GM18870 (cell line): ENCODE measurements at regions not wholly inside any gene's neighbourhood (a gene's known extent, or its start where the extent isn't known, plus 50 kb on each side); places are given as distances from the start of the nearest gene placed in this dataset.
"Not testable (repeated sequence)": the region's sequence is repeated elsewhere in the genome, so short reads cannot be mapped to it uniquely, and the experiment has no call there.

Experiments used
- ATAC-seq: cut with Tn5 transposase; IDR thresholded peaks from one replicate; pipeline ENCODE4 v1.9.1; 2021; ENCODE audit warnings: moderate library complexity; ENCODE audit not compliant: unreplicated experiment

- no peak for ATAC-seq
Measured at GRCh38 chr2:128667391-128667790, 348.7 kb upstream of the HS6ST1 start.

- ATAC-seq, result no peak
Measured at GRCh38 chr2:128668946-128669345, 350.3 kb upstream of the HS6ST1 start.

- ATAC-seq, result no peak
Measured at GRCh38 chr2:128670066-128670465, 351.4 kb upstream of the HS6ST1 start.

DNA sequence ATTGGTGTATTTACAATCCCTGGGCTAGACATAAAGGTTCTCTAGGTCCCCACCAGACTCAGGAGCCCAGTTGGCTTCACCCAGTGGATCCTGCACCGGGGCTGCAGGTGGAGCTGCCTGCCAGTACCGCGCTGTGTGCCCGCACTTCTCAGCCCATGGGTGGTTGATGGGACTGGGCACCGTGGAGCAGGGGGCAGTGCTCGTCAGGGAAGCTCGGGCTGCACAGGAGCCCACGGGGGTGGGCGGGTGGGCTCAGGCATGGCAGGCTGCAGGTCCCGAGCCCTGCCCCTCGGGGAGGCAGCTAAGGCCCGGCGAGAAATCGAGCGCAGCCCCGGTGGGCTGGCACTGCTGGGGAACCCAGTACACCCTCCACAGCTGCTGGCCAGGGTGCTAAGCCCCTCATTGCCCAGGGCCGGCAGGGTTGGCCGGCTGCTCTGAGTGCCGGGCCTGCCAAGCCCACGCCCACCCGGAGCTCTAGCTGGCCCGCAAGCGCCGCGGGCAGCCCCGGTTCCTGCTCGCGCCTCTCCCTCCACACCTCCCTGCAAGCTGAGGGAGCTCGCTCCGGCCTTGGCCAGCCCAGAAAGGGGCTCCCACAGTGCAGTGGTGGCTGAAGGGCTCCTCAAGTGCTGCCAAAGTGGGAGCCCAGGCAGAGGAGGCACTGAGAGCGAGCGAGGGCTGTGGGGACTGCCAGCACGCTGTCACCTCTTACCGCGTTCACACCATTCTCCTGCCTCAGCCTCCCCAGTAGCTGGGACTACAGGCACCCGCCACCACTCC lies 353.5 kb upstream of the HS6ST1 start:
- not testable (repeated sequence) for ATAC-seq

GRCh38 chr2:128679680-128680079 lies 361.0 kb upstream of the HS6ST1 start:
- not testable (repeated sequence) for ATAC-seq

DNA sequence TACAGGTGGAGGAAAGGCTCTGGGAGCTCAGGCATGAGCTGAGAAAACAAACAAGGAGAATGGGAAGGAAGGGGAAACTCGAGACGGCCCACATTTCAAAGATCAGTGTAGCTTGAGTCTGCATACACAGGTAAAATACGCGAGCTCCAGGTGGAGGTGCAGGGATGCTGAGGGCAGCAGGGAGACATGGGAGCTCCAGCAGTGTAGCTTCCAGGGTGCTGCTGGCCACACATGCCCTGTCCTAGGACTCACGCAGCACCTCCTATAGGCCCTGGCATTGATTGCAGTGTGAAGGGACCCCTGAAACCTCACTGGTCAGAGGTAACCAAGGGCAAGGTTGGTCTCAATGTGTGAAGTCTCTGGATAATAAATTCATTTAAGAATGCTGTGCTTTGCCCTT lies 362.8 kb upstream of the HS6ST1 start:
- no peak for ATAC-seq

DNA sequence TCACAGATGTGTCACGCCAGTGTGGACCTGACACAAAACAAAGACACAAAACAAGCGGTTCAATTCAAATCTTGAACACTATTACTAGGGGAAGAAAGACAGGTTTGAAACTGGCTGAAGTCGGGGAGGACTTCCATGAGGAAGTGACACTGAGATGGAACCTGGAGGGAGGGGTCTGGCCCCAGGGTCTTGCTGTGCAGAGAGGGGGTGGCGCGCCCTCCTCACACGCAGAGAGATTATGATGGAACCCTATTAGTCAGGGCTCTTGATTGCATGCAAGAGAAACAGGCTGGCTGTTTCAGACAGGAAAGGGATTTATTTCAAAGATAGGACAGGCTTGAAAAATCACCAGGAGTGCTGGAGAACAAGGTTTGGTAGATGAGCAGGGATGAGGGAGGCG lies 363.6 kb upstream of the HS6ST1 start:
- no peak for ATAC-seq

- no peak for ATAC-seq
Measured at GRCh38 chr2:128682729-128683284, 364.1 kb upstream of the HS6ST1 start.

DNA sequence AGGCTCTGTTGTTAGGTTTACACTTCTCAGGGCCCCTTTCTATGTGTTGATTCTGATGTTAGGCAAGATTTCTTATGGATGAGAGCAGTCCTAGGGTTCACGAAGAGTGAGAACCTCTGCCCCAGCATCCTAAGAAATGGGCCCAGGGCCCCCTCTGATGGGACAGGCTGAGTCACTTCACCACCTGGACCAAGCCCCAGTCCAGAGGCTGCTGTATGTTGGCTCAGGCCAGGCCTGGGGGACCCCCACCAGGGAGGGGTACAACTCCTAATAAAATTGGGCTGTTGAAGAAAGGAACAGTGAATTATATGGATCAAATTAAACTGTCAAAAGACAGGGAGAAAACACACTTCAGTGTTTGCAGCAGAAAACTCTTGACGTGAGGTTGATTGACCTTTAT lies 365.9 kb upstream of the HS6ST1 start:
- no peak for ATAC-seq

DNA sequence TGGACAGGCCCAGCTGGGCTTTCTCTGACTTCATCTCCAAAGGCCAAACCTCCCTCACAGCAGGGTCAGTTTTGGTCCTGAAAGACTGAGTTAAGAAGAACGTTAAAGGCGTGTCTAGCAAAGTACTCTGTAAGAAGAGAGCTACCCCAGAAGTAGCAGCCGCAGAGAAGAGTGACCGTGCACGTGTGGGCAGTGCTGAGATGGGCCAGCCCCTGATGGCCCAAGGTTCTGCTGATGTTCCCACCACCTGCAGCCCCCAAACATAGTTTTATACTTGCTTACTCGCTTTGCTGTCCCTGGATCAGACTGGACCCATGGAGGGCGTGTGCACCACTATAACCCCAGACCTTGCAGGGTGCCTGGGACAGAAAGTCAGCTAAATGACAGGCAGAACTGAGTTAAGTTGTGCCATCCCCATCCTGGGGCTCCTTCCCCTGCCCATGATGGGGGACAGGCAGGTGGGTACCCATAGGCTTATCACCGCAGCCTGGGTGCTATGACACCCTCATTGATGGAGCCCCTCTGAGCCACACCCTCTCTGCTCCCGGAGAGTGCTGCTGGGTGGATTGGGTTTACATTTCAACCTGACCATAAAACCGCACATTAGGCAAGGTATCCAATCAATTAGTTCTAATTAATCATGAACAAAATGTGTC lies 367.3 kb upstream of the HS6ST1 start:
- no peak for ATAC-seq

DNA sequence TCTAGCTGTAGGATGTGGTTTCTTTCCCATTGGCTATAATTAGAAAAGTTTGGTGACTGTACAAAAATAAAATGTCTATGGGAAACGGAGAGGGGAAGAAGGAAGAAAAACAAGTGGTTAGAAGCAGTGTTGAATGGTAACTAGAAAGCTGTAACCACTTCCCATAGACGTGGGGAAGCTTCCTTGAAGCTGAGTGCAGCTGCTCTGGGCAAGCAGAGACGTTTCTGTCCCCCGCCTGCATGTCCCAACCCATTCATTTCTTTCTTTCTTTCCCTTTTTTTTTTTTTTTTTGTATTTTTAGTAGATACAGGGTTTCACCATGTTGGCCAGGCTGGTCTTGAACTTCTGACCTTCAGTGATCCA lies 367.8 kb upstream of the HS6ST1 start:
- no peak for ATAC-seq

DNA sequence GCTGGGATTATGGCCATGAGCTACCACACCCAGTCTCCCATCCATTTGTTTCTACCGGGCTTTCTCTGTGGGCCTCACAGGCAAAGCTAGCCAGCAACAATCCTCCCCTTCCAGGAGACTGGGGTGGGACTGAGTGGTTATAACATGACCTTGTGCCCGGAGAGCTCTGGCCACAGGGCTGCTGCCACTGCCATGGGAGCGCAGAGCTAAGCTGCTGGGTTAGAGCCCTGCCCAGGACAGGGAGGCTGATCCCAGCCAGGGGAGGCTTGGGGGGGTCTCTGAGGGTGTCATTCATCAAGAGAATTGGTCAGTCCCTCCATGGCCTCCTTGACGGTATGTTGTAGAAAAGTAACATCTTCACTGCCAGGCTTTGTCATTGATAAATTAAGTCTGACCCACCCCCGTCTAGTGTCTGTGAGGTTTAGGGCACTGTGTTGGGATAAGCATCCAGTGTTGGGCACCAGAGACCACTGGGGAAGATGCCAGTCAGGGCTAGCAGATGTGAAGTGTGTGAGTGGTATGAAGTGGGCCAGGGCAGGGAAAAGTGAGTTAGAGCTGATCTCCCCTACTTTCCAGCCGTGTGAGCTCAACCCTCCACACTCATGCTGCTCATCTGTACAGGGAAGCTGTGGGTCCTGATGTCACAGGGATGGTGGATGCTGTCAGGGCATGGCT lies 368.4 kb upstream of the HS6ST1 start:
- ATAC-seq, result no peak

DNA sequence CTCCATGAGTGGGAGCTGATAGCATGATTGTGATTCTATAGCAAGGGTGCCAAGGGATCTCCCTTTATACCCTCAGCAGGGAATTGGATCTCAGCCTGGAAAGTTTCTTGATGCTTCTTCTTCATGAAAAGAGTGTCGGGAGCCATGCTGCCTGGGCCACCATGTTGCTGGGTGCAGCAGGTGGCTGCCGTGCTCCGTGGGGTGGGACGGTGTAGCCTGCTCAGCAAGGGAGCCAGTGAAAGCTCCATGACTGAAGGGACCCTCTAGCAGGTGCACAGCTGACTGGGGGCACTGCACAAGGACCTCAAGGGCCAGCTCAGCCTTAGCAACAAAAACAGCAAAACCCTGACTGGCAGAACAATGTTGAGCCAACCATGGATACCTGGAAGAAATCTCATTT lies 368.9 kb upstream of the HS6ST1 start:
- ATAC-seq, result no peak

DNA sequence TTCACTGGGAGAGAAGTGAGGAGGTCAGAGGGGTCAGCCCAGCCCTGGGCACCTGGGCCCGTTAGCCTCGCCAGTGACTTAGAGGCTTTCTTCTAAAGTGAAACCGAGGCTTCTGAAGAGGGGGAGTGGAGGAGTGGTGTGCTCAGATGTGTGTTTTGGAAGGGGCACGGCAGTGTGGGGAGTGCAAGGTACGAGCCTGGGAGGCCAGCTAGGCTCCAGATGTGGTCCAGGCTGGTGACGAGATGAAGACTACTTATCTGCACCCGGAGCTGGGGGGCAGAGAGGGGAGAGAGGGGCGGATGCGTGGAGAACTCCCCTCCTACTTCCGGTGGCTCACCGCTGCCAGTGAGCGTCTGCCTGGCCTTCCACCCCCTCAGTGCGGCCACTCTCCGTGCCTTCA lies 371.3 kb upstream of the HS6ST1 start:
- no peak for ATAC-seq

DNA sequence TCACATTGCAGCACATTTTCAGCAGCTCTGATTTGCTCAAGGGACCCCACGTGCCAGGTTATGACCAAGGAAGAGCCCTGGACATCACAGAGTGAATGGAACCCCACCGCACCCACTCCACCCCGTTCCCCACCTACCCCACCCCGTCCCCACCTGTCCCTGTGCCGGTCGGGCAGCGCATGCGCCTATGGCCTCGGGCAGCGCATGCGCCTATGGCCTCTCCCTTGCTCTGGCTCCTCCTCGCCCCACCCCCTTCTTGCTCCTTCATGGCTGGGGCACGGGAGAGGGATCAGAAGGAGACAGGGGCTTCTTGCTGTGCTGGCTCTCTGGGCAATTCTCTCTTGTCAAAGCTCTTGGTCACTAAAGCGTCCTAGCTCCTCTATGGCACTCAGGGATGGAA lies 371.8 kb upstream of the HS6ST1 start:
- no peak for ATAC-seq

DNA sequence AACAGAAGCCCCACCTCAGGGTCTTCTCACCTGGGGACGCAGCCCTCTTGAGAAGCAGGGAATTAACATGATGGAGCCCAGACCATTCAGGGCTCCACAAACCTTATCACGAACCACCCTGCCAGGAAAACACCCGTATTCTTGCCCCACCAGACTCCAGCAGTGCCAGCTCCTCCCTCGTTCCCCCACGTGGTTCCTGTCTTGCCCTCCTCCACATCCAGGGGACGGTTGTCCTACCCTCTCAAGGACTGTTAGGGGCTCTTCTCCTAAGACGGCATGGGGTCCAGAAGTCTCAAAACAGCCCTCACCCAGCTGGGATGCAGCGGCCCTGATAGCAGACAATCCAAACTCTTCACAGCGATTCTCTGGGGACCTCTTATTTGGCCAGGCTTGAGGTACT lies 372.2 kb upstream of the HS6ST1 start:
- ATAC-seq, result no peak

DNA sequence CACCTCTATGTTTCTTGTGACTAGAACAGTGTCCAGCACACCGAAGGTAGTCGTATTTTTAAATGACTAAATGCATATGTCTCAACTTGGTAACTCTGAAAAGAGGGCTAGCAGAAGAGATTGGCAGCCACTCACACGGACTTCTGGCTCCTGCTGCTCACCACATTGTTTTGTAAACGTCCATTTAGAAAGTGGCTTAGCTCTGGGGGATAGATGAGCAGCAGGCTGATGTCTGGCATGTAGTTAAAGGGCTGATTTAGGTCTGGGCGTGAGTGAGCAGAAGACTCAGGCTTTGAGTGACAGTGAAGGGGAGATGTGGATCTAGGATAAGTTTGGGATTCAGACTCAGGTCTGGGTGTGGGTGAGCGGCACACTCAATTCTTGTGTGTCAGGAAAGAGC lies 372.9 kb upstream of the HS6ST1 start:
- no peak for ATAC-seq

GRCh38 chr2:128692895-128693742 lies 374.5 kb upstream of the HS6ST1 start:
- ATAC-seq, result no peak

GRCh38 chr2:128693743-128694029 lies 375.0 kb upstream of the HS6ST1 start:
- ATAC-seq, result no peak

DNA sequence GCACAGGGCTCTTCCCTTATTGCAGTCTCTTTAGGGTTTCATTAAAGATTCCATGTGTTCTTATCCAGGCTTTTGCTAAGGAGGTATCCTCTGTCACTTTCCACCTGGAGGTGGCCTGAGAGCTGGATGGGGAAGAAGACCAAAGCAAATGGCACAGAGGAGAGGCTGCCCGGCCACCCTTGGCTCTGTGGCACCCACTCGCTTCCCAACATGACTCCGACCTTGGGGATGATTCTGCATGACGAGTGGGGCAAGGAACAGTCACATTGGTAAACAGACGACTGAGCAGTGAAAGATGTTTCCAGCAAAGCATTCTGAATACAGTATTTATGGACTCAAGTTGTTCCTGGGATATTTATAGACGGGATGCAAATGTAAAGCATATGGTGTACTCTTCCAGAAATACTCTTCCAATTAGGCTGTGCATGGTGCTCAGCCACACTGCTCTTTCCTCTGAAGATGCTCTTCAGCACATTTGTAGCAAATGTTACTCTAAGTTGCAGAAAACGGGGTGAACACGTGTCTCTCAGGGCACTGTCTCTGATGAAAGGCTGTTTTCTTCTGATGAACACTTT lies 377.1 kb upstream of the HS6ST1 start:
- no peak for ATAC-seq

GRCh38 chr2:128696421-128696820 lies 377.8 kb upstream of the HS6ST1 start:
- ATAC-seq, result no peak
